DOHH2 (cell line): ENCODE measurements at regions not wholly inside any gene's neighbourhood (a gene's known extent, or its start where the extent isn't known, plus 50 kb on each side); places are given as distances from the start of the nearest gene placed in this dataset.

ENCODE experiments used
- H3F3A ChIP-seq: fragments of 200-600 bp; sonication (generic), shearing (Covaris generic); 2 replicates; pipeline ENCODE4 v1.6.0; 2016; ENCODE audit warnings: antibody characterized with exemption, mild to moderate bottlenecking; ENCODE audit not compliant: control insufficient read depth, insufficient read depth
- H3K27ac ChIP-seq: fragments of 200-600 bp; sonication (generic); 2 replicates; pipeline ENCODE4 v1.5.1; 2014; ENCODE audit warnings: low read depth, mild to moderate bottlenecking, low read length, moderate library complexity
- H3K27me3 ChIP-seq: fragments of 200-600 bp; sonication (generic); 2 replicates; pipeline ENCODE4 v1.6.1; 2014; ENCODE audit warnings: mild to moderate bottlenecking, low read length, mixed read lengths; ENCODE audit not compliant: control insufficient read depth
- H3K36me3 ChIP-seq: fragments of 200-600 bp; sonication (generic); 2 replicates; pipeline ENCODE4 v1.6.1; 2014; ENCODE audit warnings: mild to moderate bottlenecking, low read length, moderate library complexity, mixed read lengths; ENCODE audit not compliant: control insufficient read depth
- H3K4me1 ChIP-seq: fragments of 200-600 bp; sonication (generic); 2 replicates; pipeline ENCODE4 v1.6.1; 2014; ENCODE audit warnings: mild to moderate bottlenecking, low read length, mixed read lengths; ENCODE audit not compliant: control insufficient read depth
- H3K4me2 ChIP-seq: fragments of 200-600 bp; sonication (generic); 2 replicates; pipeline ENCODE4 v1.6.0; 2014; ENCODE audit warnings: mild to moderate bottlenecking, low read length, moderate library complexity
- H3K4me3 ChIP-seq: fragments of 200-600 bp; sonication (generic); 2 replicates; pipeline ENCODE4 v1.5.1; 2014; ENCODE audit warnings: mild to moderate bottlenecking, low read length, mixed read lengths
- H3K79me2 ChIP-seq: fragments of 200-600 bp; sonication (generic); 2 replicates; pipeline ENCODE4 v1.6.1; 2014; ENCODE audit warnings: mild to moderate bottlenecking, low read length, mixed read lengths; ENCODE audit not compliant: control insufficient read depth
- H3K9me2 ChIP-seq: fragments of 200-600 bp; sonication (generic); replicated peaks from 2 replicates; pipeline ENCODE4 v1.6.1; 2014; ENCODE audit warnings: mild to moderate bottlenecking, low read length, mixed read lengths; ENCODE audit not compliant: control insufficient read depth
- H3K9me3 ChIP-seq: fragments of 200-600 bp; sonication (generic); 2 replicates; pipeline ENCODE4 v1.6.1; 2014; ENCODE audit warnings: antibody characterized with exemption, low read length, mixed read lengths; ENCODE audit not compliant: control insufficient read depth, insufficient read depth
- H4K20me1 ChIP-seq: fragments of 200-600 bp; sonication (generic); 2 replicates; pipeline ENCODE4 v1.6.0; 2014; ENCODE audit warnings: low read depth, mild to moderate bottlenecking, antibody characterized with exemption, low read length, moderate library complexity; ENCODE audit not compliant: control insufficient read depth, insufficient read depth
- CTCF ChIP-seq: fragments of 200-600 bp; sonication (generic); IDR thresholded peaks from one replicate; pipeline ENCODE4 v1.5.1; 2014; ENCODE audit warnings: antibody characterized with exemption, mild to moderate bottlenecking, low read depth, low read length; ENCODE audit not compliant: poor library complexity, severe bottlenecking
- EZH2phosphoT487 ChIP-seq: fragments of 200-600 bp; sonication (generic); IDR thresholded peaks from 2 replicates; pipeline ENCODE4 v1.6.1; 2017; ENCODE audit warnings: borderline replicate concordance, mild to moderate bottlenecking, antibody characterized with exemption, low read length, moderate library complexity, mixed read lengths

GRCh38 chr6:125481056-125481455 lies 179.3 kb upstream of the HDDC2 start:
- no peaks in the 10 kb centered on the region for H3F3A ChIP-seq
- TF ChIP-seq CTCF (no peak), EZH2phosphoT487 (no peak)
- H3K9me2 ChIP-seq: no peaks in the 10 kb centered on the region
- H3K27ac ChIP-seq: no peak overlapping the region
- H3K4me3 ChIP-seq: no peak overlapping the region
- H4K20me1 ChIP-seq: no peaks in the 10 kb centered on the region
- H3K4me2 ChIP-seq: no peak overlapping the region
- peaks cover 5% of the 10 kb centered on the region for H3K4me1 ChIP-seq
- H3K27me3 ChIP-seq: no peaks in the 10 kb centered on the region
- H3K36me3 ChIP-seq: no peaks in the 10 kb centered on the region
- H3K79me2 ChIP-seq: no peaks in the 10 kb centered on the region
- H3K9me3 ChIP-seq: no peaks in the 10 kb centered on the region

GRCh38 chr6:125485757-125486156 lies 184.0 kb upstream of the HDDC2 start:
- no peak overlapping the region for H3K27ac ChIP-seq
- no peaks in the 10 kb centered on the region for H3K4me1 ChIP-seq
- no peaks in the 10 kb centered on the region for H3K9me3 ChIP-seq
- no peak overlapping the region for H3K4me2 ChIP-seq
- H3K79me2 ChIP-seq: no peaks in the 10 kb centered on the region
- no peaks in the 10 kb centered on the region for H4K20me1 ChIP-seq
- TF ChIP-seq CTCF (no peak), EZH2phosphoT487 (no peak)
- H3K27me3 ChIP-seq: no peaks in the 10 kb centered on the region
- no peaks in the 10 kb centered on the region for H3K36me3 ChIP-seq
- H3K9me2 ChIP-seq: no peaks in the 10 kb centered on the region
- H3K4me3 ChIP-seq: no peak overlapping the region
- H3F3A ChIP-seq: no peaks in the 10 kb centered on the region

GRCh38 chr6:125486881-125487280 lies 185.1 kb upstream of the HDDC2 start:
- Histone ChIP-seq H3K9me3 (no peaks in the 10 kb centered on the region), H3K4me3 (no peak overlapping the region)
- TF ChIP-seq CTCF (no peak), EZH2phosphoT487 (no peak)

More at GRCh38 chr6:125486881-125487280, 185.1 kb upstream of the HDDC2 start:
- Histone ChIP-seq H3F3A (no peaks in the 10 kb centered on the region), H3K27me3 (no peaks in the 10 kb centered on the region), H4K20me1 (no peaks in the 10 kb centered on the region), H3K27ac (no peak overlapping the region), H3K36me3 (no peaks in the 10 kb centered on the region), H3K4me1 (no peaks in the 10 kb centered on the region), H3K9me2 (no peaks in the 10 kb centered on the region), H3K79me2 (no peaks in the 10 kb centered on the region), H3K4me2 (no peak overlapping the region)
